SU-DHL-6 (cell line): ENCODE measurements at regions not wholly inside any gene's neighbourhood (a gene's known extent, or its start where the extent isn't known, plus 50 kb on each side); places are given as distances from the start of the nearest gene placed in this dataset.

Experiments used
- CTCF ChIP-seq: fragments of 200-600 bp; sonication (generic); IDR thresholded peaks from one replicate; pipeline ENCODE4 v1.5.1; 2017; ENCODE audit warnings: antibody characterized with exemption, mild to moderate bottlenecking, low read length, moderate library complexity; ENCODE audit not compliant: insufficient read depth, poor library complexity, severe bottlenecking
- EZH2phosphoT487 ChIP-seq: fragments of 200-600 bp; sonication (generic), shearing (Covaris generic); conservative IDR thresholded peaks from 2 replicates; pipeline ENCODE4 v1.6.1; 2018; ENCODE audit warnings: mild to moderate bottlenecking, antibody characterized with exemption, low read length, moderate library complexity, mixed read lengths

GRCh38 chr4:176989186-176989585, 196.5 kb upstream of the VEGFC start:
- no peak for TF ChIP-seq CTCF
- TF ChIP-seq EZH2phosphoT487 = no peak
